HEK293T (cell line): ENCODE measurements at regions not wholly inside any gene's neighbourhood (a gene's known extent, or its start where the extent isn't known, plus 50 kb on each side); places are given as distances from the start of the nearest gene placed in this dataset.

ENCODE experiments used
- ARNT ChIP-seq: fragments of 450-650 bp; IDR thresholded peaks from 2 replicates; pipeline ENCODE4 v1.6.1; 2017; ENCODE audit warnings: mild to moderate bottlenecking
- FOXK2 ChIP-seq: fragments of 450-650 bp; IDR thresholded peaks from 2 replicates; pipeline ENCODE4 v1.6.1; 2016; ENCODE audit warnings: mild to moderate bottlenecking
- FOXM1 ChIP-seq: fragments of 450-650 bp; IDR thresholded peaks from 2 replicates; pipeline ENCODE4 v1.6.1; 2017; ENCODE audit warnings: mild to moderate bottlenecking, borderline replicate concordance
- HDGF ChIP-seq: fragments of 450-650 bp; IDR thresholded peaks from 2 replicates; pipeline ENCODE4 v1.6.1; 2017; ENCODE audit warnings: antibody characterized with exemption, borderline replicate concordance
- LEF1 ChIP-seq: fragments of 450-650 bp; IDR thresholded peaks from 2 replicates; pipeline ENCODE4 v1.6.1; 2017; ENCODE audit warnings: mild to moderate bottlenecking, borderline replicate concordance
- SP1 ChIP-seq: fragments of 450-650 bp; IDR thresholded peaks from 2 replicates; pipeline ENCODE4 v1.6.1; 2017

- TF ChIP-seq HDGF = no peak
- no peak for TF ChIP-seq ARNT
- no peak for TF ChIP-seq FOXM1
- no peak for TF ChIP-seq LEF1
- no peak for TF ChIP-seq SP1
- TF ChIP-seq FOXK2 = no peak
Measured at GRCh38 chr2:57973621-57974186, 72.9 kb upstream of the VRK2 start.
